ENCODE measurements at regions not wholly inside any gene's neighbourhood (a gene's known extent, or its start where the extent isn't known, plus 50 kb on each side); places are given as distances from the start of the nearest gene placed in this dataset.

- Mint-ChIP-seq H3K4me3 (no peak overlapping the region), H3K27me3 (peaks cover 35% of the 10 kb centered on the region), H3K9me3 (no peaks in the 10 kb centered on the region), H3K27ac (no peak overlapping the region), H3K36me3 (no peaks in the 10 kb centered on the region), H3K4me1 (no peaks in the 10 kb centered on the region)
- no peak for DNase-seq
Measured at GRCh38 chr7:159237022-159237653, 92.5 kb upstream of the VIPR2 start.

GRCh38 chr7:159231017-159231416 is 86.3 kb upstream of the VIPR2 start:
- Mint-ChIP-seq H3K4me1 (no peaks in the 10 kb centered on the region), H3K4me3 (no peak overlapping the region), H3K36me3 (no peaks in the 10 kb centered on the region), H3K27ac (no peak overlapping the region), H3K27me3 (peaks cover 2% of the 10 kb centered on the region), H3K9me3 (no peaks in the 10 kb centered on the region)
- no peak for DNase-seq

- Mint-ChIP-seq H3K36me3 (no peaks in the 10 kb centered on the region), H3K4me3 (no peak overlapping the region), H3K27ac (no peak overlapping the region), H3K27me3 (no peaks in the 10 kb centered on the region), H3K9me3 (no peaks in the 10 kb centered on the region), H3K4me1 (no peaks in the 10 kb centered on the region)
- no peak for DNase-seq
Measured at GRCh38 chr7:159229683-159230475, 85.2 kb upstream of the VIPR2 start.

GRCh38 chr7:159227433-159227832 is 82.8 kb upstream of the VIPR2 start:
- H3K9me3 Mint-ChIP-seq: no peaks in the 10 kb centered on the region
- no peaks in the 10 kb centered on the region for H3K36me3 Mint-ChIP-seq
- no peaks in the 10 kb centered on the region for H3K27me3 Mint-ChIP-seq
- no peak overlapping the region for H3K27ac Mint-ChIP-seq
- H3K4me1 Mint-ChIP-seq: no peaks in the 10 kb centered on the region
- no peak overlapping the region for H3K4me3 Mint-ChIP-seq
- no peak for DNase-seq

- DNase-seq: no peak
- H3K36me3 Mint-ChIP-seq: no peaks in the 10 kb centered on the region
- no peak overlapping the region for H3K4me3 Mint-ChIP-seq
- no peaks in the 10 kb centered on the region for H3K4me1 Mint-ChIP-seq
- H3K27me3 Mint-ChIP-seq: no peaks in the 10 kb centered on the region
- H3K27ac Mint-ChIP-seq: no peak overlapping the region
- H3K9me3 Mint-ChIP-seq: no peaks in the 10 kb centered on the region
Measured at GRCh38 chr7:159226011-159226702, 81.5 kb upstream of the VIPR2 start.

GRCh38 chr7:159218607-159219006 is 73.9 kb upstream of the VIPR2 start:
- no peak overlapping the region for H3K4me3 Mint-ChIP-seq
- H3K9me3 Mint-ChIP-seq: no peaks in the 10 kb centered on the region
- H3K27me3 Mint-ChIP-seq: no peaks in the 10 kb centered on the region
- DNase-seq: no peak
- no peak overlapping the region for H3K27ac Mint-ChIP-seq
- H3K36me3 Mint-ChIP-seq: no peaks in the 10 kb centered on the region
- H3K4me1 Mint-ChIP-seq: no peaks in the 10 kb centered on the region

- Mint-ChIP-seq H3K27ac (no peak overlapping the region), H3K4me3 (no peak overlapping the region), H3K9me3 (no peaks in the 10 kb centered on the region), H3K27me3 (no peaks in the 10 kb centered on the region), H3K36me3 (no peaks in the 10 kb centered on the region), H3K4me1 (no peaks in the 10 kb centered on the region)
- DNase-seq: no peak
Measured at GRCh38 chr7:159218170-159218569, 73.5 kb upstream of the VIPR2 start.

- Mint-ChIP-seq H3K4me1 (no peaks in the 10 kb centered on the region), H3K27me3 (no peaks in the 10 kb centered on the region), H3K4me3 (no peak overlapping the region), H3K36me3 (no peaks in the 10 kb centered on the region), H3K27ac (no peak overlapping the region), H3K9me3 (no peaks in the 10 kb centered on the region)
- no peak for DNase-seq
Measured at GRCh38 chr7:159215076-159215475, 70.4 kb upstream of the VIPR2 start.

- H3K27ac Mint-ChIP-seq: no peak overlapping the region
- H3K27me3 Mint-ChIP-seq: no peaks in the 10 kb centered on the region
- H3K36me3 Mint-ChIP-seq: no peaks in the 10 kb centered on the region
- H3K4me3 Mint-ChIP-seq: no peak overlapping the region
- DNase-seq: no peak
- no peaks in the 10 kb centered on the region for H3K4me1 Mint-ChIP-seq
- H3K9me3 Mint-ChIP-seq: no peaks in the 10 kb centered on the region
Measured at GRCh38 chr7:159213253-159213652, 68.6 kb upstream of the VIPR2 start.

GRCh38 chr7:159212226-159212625 is 67.6 kb upstream of the VIPR2 start:
- H3K4me3 Mint-ChIP-seq: no peak overlapping the region
- no peaks in the 10 kb centered on the region for H3K27me3 Mint-ChIP-seq
- DNase-seq: no peak
- no peaks in the 10 kb centered on the region for H3K9me3 Mint-ChIP-seq
- no peak overlapping the region for H3K27ac Mint-ChIP-seq
- H3K4me1 Mint-ChIP-seq: no peaks in the 10 kb centered on the region
- H3K36me3 Mint-ChIP-seq: no peaks in the 10 kb centered on the region

- H3K4me1 Mint-ChIP-seq: no peaks in the 10 kb centered on the region
- no peaks in the 10 kb centered on the region for H3K27me3 Mint-ChIP-seq
- no peaks in the 10 kb centered on the region for H3K9me3 Mint-ChIP-seq
- no peak for DNase-seq
- H3K27ac Mint-ChIP-seq: no peak overlapping the region
- no peaks in the 10 kb centered on the region for H3K36me3 Mint-ChIP-seq
- H3K4me3 Mint-ChIP-seq: no peak overlapping the region
Measured at GRCh38 chr7:159211540-159212182, 67.0 kb upstream of the VIPR2 start.

GRCh38 chr7:159210581-159211235 is 66.0 kb upstream of the VIPR2 start:
- no peaks in the 10 kb centered on the region for H3K27me3 Mint-ChIP-seq
- no peaks in the 10 kb centered on the region for H3K9me3 Mint-ChIP-seq
- no peak for DNase-seq
- H3K4me3 Mint-ChIP-seq: no peak overlapping the region
- no peak overlapping the region for H3K27ac Mint-ChIP-seq
- H3K4me1 Mint-ChIP-seq: no peaks in the 10 kb centered on the region
- H3K36me3 Mint-ChIP-seq: no peaks in the 10 kb centered on the region

- H3K4me1 Mint-ChIP-seq: no peaks in the 10 kb centered on the region
- H3K4me3 Mint-ChIP-seq: no peak overlapping the region
- no peak overlapping the region for H3K27ac Mint-ChIP-seq
- H3K9me3 Mint-ChIP-seq: no peaks in the 10 kb centered on the region
- no peak for DNase-seq
- no peaks in the 10 kb centered on the region for H3K36me3 Mint-ChIP-seq
- no peaks in the 10 kb centered on the region for H3K27me3 Mint-ChIP-seq
Measured at GRCh38 chr7:159209429-159209828, 64.8 kb upstream of the VIPR2 start.

GRCh38 chr7:159207951-159208350 is 63.3 kb upstream of the VIPR2 start:
- DNase-seq: no peak
- Mint-ChIP-seq H3K4me3 (no peak overlapping the region), H3K27ac (no peak overlapping the region), H3K27me3 (no peaks in the 10 kb centered on the region), H3K36me3 (no peaks in the 10 kb centered on the region), H3K9me3 (no peaks in the 10 kb centered on the region), H3K4me1 (no peaks in the 10 kb centered on the region)

- H3K9me3 Mint-ChIP-seq: no peaks in the 10 kb centered on the region
- H3K27me3 Mint-ChIP-seq: no peaks in the 10 kb centered on the region
- no peaks in the 10 kb centered on the region for H3K4me1 Mint-ChIP-seq
- no peak for DNase-seq
- no peak overlapping the region for H3K4me3 Mint-ChIP-seq
- H3K36me3 Mint-ChIP-seq: no peaks in the 10 kb centered on the region
- no peak overlapping the region for H3K27ac Mint-ChIP-seq
Measured at GRCh38 chr7:159207393-159207792, 62.7 kb upstream of the VIPR2 start.

Measured in activated naive CD8-positive, alpha-beta T cell treated with anti-CD3 and anti-CD28 coated beads for 36 hours (primary cell).